GM12892 (cell line): ENCODE measurements at regions not wholly inside any gene's neighbourhood (a gene's known extent, or its start where the extent isn't known, plus 50 kb on each side); places are given as distances from the start of the nearest gene placed in this dataset.

Experiments used
- POLR2A ChIP-seq: IDR thresholded peaks from 2 replicates; pipeline ENCODE4 v1.6.1; 2011; ENCODE audit warnings: low read depth, low read length, control low read depth
- POLR2AphosphoS5 ChIP-seq: IDR thresholded peaks from 2 replicates; pipeline ENCODE4 v1.6.1; 2011; ENCODE audit warnings: low read depth, low read length, control low read depth
- TAF1 ChIP-seq: IDR thresholded peaks from 2 replicates; pipeline ENCODE4 v1.6.1; 2011; ENCODE audit warnings: low read depth, mild to moderate bottlenecking, control low read depth, low read length, borderline replicate concordance

GRCh38 chr13:80059789-80060188, 281.1 kb downstream of the SPRY2 start:
- TF ChIP-seq TAF1 (no peak), POLR2AphosphoS5 (no peak), POLR2A (no peak)
